Psoas muscle (tissue), 7 donors: ENCODE measurements at regions not wholly inside any gene's neighbourhood (a gene's known extent, or its start where the extent isn't known, plus 50 kb on each side); places are given as distances from the start of the nearest gene placed in this dataset.

ENCODE experiments used
- ATAC-seq, 4 donors: fragments of 200-7000 bp; cut with Tn5 transposase; one replicate each; pipeline ENCODE4 v1.9.1; 2020; ENCODE audit warnings: moderate library complexity in 3 of 4, mild to moderate bottlenecking in 2 of 4
- DNase-seq, 2 donors: peaks; one replicate each; pipeline ENCODE4 v3.0.0-alpha.2; 2020
- H3K27ac ChIP-seq: fragments of 200-600 bp; one replicate; pipeline ENCODE4 v1.8.0; 2022
- H3K27me3 ChIP-seq, 3 donors: fragments of 200-600 bp in 1 of 3; one replicate each; pipeline versions ENCODE4 v1.6.1 to v1.8.0; 2013 to 2022; ENCODE audit warnings: low read length in 2 of 3, mild to moderate bottlenecking in 2 of 3, moderate library complexity in 1 of 3; ENCODE audit not compliant: insufficient read depth in 3 of 3
- H3K36me3 ChIP-seq, 2 donors: fragments of 200-600 bp in 1 of 2; one replicate each; pipeline versions ENCODE4 v1.6.1 to v1.8.0; 2013 to 2022; ENCODE audit warnings: low read depth in 1 of 2, mild to moderate bottlenecking in 1 of 2, moderate library complexity in 1 of 2; ENCODE audit not compliant: insufficient read depth in 1 of 2
- H3K4me1 ChIP-seq: fragments of 200-600 bp; one replicate; pipeline ENCODE4 v1.8.0; 2022
- H3K4me3 ChIP-seq: fragments of 200-600 bp; one replicate; pipeline ENCODE4 v1.8.0; 2022; ENCODE audit warnings: mild to moderate bottlenecking
- H3K9me3 ChIP-seq: fragments of 200-600 bp; one replicate; pipeline ENCODE4 v1.8.0; 2022
- WGBS, 3 donors: extraction: QIAGEN DNeasy Blood & Tissue Kit; methylation state at CpG; one replicate each; pipeline versions ENCODE4 v1.1.6 to v1.1.7; 2013; 5-methylcytosine and 5-hydroxymethylcytosine counted together
- intact Hi-C, 2 donors: fragments of 100-400 bp; cut with DNase I; formaldehyde crosslinking; loops; one replicate each; pipeline versions ENCODE4 v1.11.0 to v1.14.2; 2022
- TF ChIP-seq, protein P1 (sequence below): fragments of 200-600 bp; IDR thresholded peaks from one replicate; pipeline ENCODE4 v1.8.0; 2022; ENCODE audit warnings: antibody characterized with exemption
- donor health status: healthy with polysubstance abuse.
- donor health status: DM: no; HTN: no; CAD: no; lungs with moderate emphysema.
- donor health status: Bipolar disorder and iron deficiency.
- donor health status: healthy.
- donor health status: DM: yes; HTN: yes; CAD: no.
- donor health status: DM: no; HTN: no; CAD: no.
- donor health status: DM: yes; HTN: yes; CAD: no.

- H3K4me1 ChIP-seq = no peaks in the 10 kb centered on the region
- no peak for ATAC-seq
- no peaks in the 10 kb centered on the region for H3K36me3 ChIP-seq
- intact Hi-C loops = no loop called here
- TF ChIP-seq, protein P1, sequence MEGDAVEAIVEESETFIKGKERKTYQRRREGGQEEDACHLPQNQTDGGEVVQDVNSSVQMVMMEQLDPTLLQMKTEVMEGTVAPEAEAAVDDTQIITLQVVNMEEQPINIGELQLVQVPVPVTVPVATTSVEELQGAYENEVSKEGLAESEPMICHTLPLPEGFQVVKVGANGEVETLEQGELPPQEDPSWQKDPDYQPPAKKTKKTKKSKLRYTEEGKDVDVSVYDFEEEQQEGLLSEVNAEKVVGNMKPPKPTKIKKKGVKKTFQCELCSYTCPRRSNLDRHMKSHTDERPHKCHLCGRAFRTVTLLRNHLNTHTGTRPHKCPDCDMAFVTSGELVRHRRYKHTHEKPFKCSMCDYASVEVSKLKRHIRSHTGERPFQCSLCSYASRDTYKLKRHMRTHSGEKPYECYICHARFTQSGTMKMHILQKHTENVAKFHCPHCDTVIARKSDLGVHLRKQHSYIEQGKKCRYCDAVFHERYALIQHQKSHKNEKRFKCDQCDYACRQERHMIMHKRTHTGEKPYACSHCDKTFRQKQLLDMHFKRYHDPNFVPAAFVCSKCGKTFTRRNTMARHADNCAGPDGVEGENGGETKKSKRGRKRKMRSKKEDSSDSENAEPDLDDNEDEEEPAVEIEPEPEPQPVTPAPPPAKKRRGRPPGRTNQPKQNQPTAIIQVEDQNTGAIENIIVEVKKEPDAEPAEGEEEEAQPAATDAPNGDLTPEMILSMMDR = no peak
- H3K27ac ChIP-seq = no peak overlapping the region
- WGBS, 3 donors = 90 to 96% (median 94%) methylated on average over 3 of the region's 3 CpGs
- no peaks in the 10 kb centered on the region for H3K9me3 ChIP-seq
- no peak for DNase-seq
- peaks cover 0 to 1% (median 0%) of the 10 kb centered on the region in 3 donors for H3K27me3 ChIP-seq
- no peak overlapping the region for H3K4me3 ChIP-seq
Measured at GRCh38 chr19:30879736-30880135, 469.5 kb downstream of the TSHZ3 start.

- TF ChIP-seq, protein P1 = no peak
- DNase-seq (no peak), ATAC-seq (no peak)
- H3K4me3 ChIP-seq = no peak overlapping the region
- intact Hi-C loops = no loop called here
- H3K27ac ChIP-seq = no peak overlapping the region
- H3K4me1 ChIP-seq = no peaks in the 10 kb centered on the region
- no peaks in the 10 kb centered on the region for H3K9me3 ChIP-seq
- peaks cover 0 to 1% (median 0%) of the 10 kb centered on the region in 3 donors for H3K27me3 ChIP-seq
- no peaks in the 10 kb centered on the region for H3K36me3 ChIP-seq
- 97 to 98% (median 98%) methylated on average over 3 of the region's 3 CpGs for WGBS, 3 donors
Measured at GRCh38 chr19:30879225-30879624, 470.0 kb downstream of the TSHZ3 start.

- Histone ChIP-seq H3K27ac (no peak overlapping the region), H3K36me3 (no peaks in the 10 kb centered on the region), H3K27me3 (peaks cover 0 to 1% (median 0%) of the 10 kb centered on the region in 3 donors), H3K4me3 (no peak overlapping the region), H3K4me1 (no peaks in the 10 kb centered on the region), H3K9me3 (no peaks in the 10 kb centered on the region)
- TF ChIP-seq, protein P1 = no peak
- ATAC-seq (no peak), DNase-seq (no peak)
- WGBS, 3 donors = 68 to 94% (median 70%) methylated on average over 2 to 3 of the region's 3 CpGs
- intact Hi-C loops = no loop called here
Measured at GRCh38 chr19:30878495-30878894, 470.7 kb downstream of the TSHZ3 start.

GRCh38 chr19:30877661-30878113, 471.5 kb downstream of the TSHZ3 start:
- Histone ChIP-seq H3K27ac (no peak overlapping the region), H3K4me1 (no peaks in the 10 kb centered on the region), H3K27me3 (peaks cover 0 to 1% (median 0%) of the 10 kb centered on the region in 3 donors), H3K36me3 (no peaks in the 10 kb centered on the region), H3K9me3 (no peaks in the 10 kb centered on the region), H3K4me3 (no peak overlapping the region)
- no peak for DNase-seq
- 72 to 74% (median 73%) methylated on average over 4 of the region's 4 CpGs for WGBS, 3 donors
- TF ChIP-seq, protein P1 = no peak
- no peak for ATAC-seq
- intact Hi-C loops = no loop called here

DNA sequence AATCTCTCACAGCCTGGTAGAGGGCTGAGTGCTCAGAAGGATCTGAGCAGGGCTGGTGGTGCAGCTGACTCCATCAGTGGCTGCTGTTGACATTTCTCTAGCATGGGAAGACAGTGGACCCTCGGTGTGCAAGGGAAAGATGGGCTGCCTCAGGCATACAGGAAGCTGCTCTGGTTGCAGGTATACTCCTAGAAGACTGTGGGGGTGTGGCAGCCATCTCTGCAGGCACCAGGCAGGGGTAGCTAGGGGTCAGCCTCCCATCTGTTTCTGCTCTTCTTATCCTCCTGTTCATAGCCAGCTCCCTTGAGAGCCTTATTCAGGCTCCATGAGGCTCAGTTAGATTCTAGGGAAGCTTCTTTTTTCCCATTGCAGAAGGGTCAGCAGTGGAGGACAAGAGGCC, 475.5 kb downstream of the TSHZ3 start:
- intact Hi-C loops = no loop called here
- ATAC-seq (no peak), DNase-seq (no peak)
- H3K4me3 ChIP-seq = no peak overlapping the region
- TF ChIP-seq, protein P1 = no peak
- no peaks in the 10 kb centered on the region for H3K9me3 ChIP-seq
- no peaks in the 10 kb centered on the region for H3K27me3 ChIP-seq
- H3K4me1 ChIP-seq = no peaks in the 10 kb centered on the region
- no peaks in the 10 kb centered on the region for H3K36me3 ChIP-seq
- no peak overlapping the region for H3K27ac ChIP-seq
- 68 to 83% (median 76%) methylated on average over 1 of the region's 1 CpG for WGBS, 3 donors
